Keratinocyte (primary cell): ENCODE measurements at regions not wholly inside any gene's neighbourhood (a gene's known extent, or its start where the extent isn't known, plus 50 kb on each side); places are given as distances from the start of the nearest gene placed in this dataset.
A peak's percentile ranks its signal among the peaks of the same experiment; 100 is the strongest.

Source experiments
- DNase-seq: peaks from one replicate; pipeline ENCODE4 v3.0.0-alpha.2; 2011; ENCODE audit warnings: low read depth, missing footprints, low spot score
- FAIRE-seq: peaks from 2 replicates; lab custom pipeline; 2011; peaks lifted over from hg19 to GRCh38; lab: Jason Lieb, UNC
- H2AFZ ChIP-seq: 2 replicates; pipeline ENCODE4 v1.6.0; 2012; ENCODE audit warnings: low read length, control low read depth, inconsistent platforms; ENCODE audit not compliant: control insufficient read depth
- H3K27ac ChIP-seq: 2 replicates; pipeline ENCODE4 v1.5.1; 2011; ENCODE audit warnings: low read length; ENCODE audit not compliant: control insufficient read depth, insufficient read depth
- H3K27me3 ChIP-seq: 3 replicates; pipeline ENCODE4 v1.6.0; 2011; ENCODE audit warnings: low read length; ENCODE audit not compliant: control insufficient read depth, insufficient read depth; ENCODE audit errors: extremely low read depth
- H3K36me3 ChIP-seq, 2 experiments: 2 replicates in 1 of 2; 3 replicates in 1 of 2; pipeline ENCODE4 v1.5.1; 2011; ENCODE audit warnings: low read length in 2 of 2, mild to moderate bottlenecking in 1 of 2; ENCODE audit not compliant: control insufficient read depth in 2 of 2, insufficient read depth in 2 of 2; ENCODE audit errors: extremely low read depth in 1 of 2
- H3K4me1 ChIP-seq: 3 replicates; pipeline ENCODE4 v1.5.1; 2011; ENCODE audit warnings: low read length; ENCODE audit not compliant: control insufficient read depth, insufficient read depth; ENCODE audit errors: extremely low read depth
- H3K4me2 ChIP-seq: 3 replicates; pipeline ENCODE4 v1.6.0; 2011; ENCODE audit warnings: low read depth, low read length; ENCODE audit not compliant: control insufficient read depth, insufficient read depth; ENCODE audit errors: extremely low read depth
- H3K4me3 ChIP-seq, 3 experiments: fragments of 200-600 bp in 1 of 3; sonication (generic) in 1 of 3; 2 replicates in 2 of 3; 3 replicates in 1 of 3; pipeline ENCODE4 v1.5.1; 2011 to 2016; ENCODE audit warnings: low read length in 3 of 3, mild to moderate bottlenecking in 3 of 3, control low read depth in 2 of 3, inconsistent platforms in 1 of 3, low read depth in 1 of 3, mixed read lengths in 1 of 3, mixed run types in 1 of 3, moderate library complexity in 1 of 3; ENCODE audit not compliant: control insufficient read depth in 2 of 3, insufficient read depth in 2 of 3; ENCODE audit errors: extremely low read depth in 1 of 3
- H3K79me2 ChIP-seq: 2 replicates; pipeline ENCODE4 v1.6.0; 2012; ENCODE audit warnings: low read length; ENCODE audit not compliant: control insufficient read depth, insufficient read depth
- H3K9ac ChIP-seq: 3 replicates; pipeline ENCODE4 v1.6.0; 2011; ENCODE audit warnings: low read length; ENCODE audit not compliant: control insufficient read depth, insufficient read depth; ENCODE audit errors: extremely low read depth
- H3K9me1 ChIP-seq: 3 replicates; pipeline ENCODE4 v1.6.0; 2011; ENCODE audit warnings: low read length; ENCODE audit not compliant: control insufficient read depth, insufficient read depth; ENCODE audit errors: extremely low read depth
- H3K9me3 ChIP-seq: 2 replicates; pipeline ENCODE4 v1.5.1; 2012; ENCODE audit warnings: low read depth, low read length; ENCODE audit not compliant: control insufficient read depth
- H4K20me1 ChIP-seq: 3 replicates; pipeline ENCODE4 v1.6.0; 2011; ENCODE audit warnings: low read length; ENCODE audit not compliant: control insufficient read depth, insufficient read depth; ENCODE audit errors: extremely low read depth
- EZH2 ChIP-seq: IDR thresholded peaks from one replicate; pipeline ENCODE4 v1.6.1; 2012; ENCODE audit warnings: inconsistent platforms, mild to moderate bottlenecking, low read length, moderate library complexity
- dilution Hi-C: fragments of 300-500 bp; cut with MboI; formaldehyde crosslinking; loops from one replicate; pipeline ENCODE4 v1.7.0; 2020; ENCODE audit warnings: low sequenced_read_pairs; ENCODE audit not compliant: extremely low pct_ligation_motif_present
- TF ChIP-seq, protein P1 (sequence below), 3 experiments: IDR thresholded peaks in 1 of 3; conservative IDR thresholded peaks in 1 of 3; optimal IDR thresholded peaks in 1 of 3; 2 replicates in 2 of 3; 3 replicates in 1 of 3; pipeline versions ENCODE3 to v1.5.1; 2011; ENCODE audit warnings: low read length in 3 of 3, mild to moderate bottlenecking in 3 of 3, moderate library complexity in 2 of 3, control low read depth in 1 of 3, inconsistent platforms in 1 of 3; ENCODE audit not compliant: insufficient read depth in 2 of 3; ENCODE audit errors: extremely low read depth in 1 of 3

DNA sequence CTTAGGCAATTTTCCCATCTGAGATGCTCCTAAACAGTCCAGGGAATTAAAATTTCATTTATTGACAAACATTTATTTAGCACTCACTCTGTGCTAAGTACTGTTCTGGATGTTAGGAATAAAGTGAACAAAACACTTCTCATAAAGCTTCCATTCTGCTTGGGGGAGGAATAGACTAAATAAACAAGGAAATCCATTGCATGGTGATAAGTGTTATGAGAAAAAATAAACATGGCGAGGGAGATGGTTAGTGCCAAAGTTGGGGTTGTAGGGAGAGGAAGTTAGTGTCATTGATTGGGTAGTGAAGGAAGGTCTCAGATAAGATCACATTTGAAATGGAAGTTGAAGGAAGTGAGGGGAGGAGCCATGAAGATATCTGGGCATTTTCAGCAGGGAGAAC lies 72.2 kb upstream of the CES5A start:
- H3K27me3 ChIP-seq, result peaks cover 12% of the 10 kb centered on the region
- dilution Hi-C loops, result no loop called here

DNA sequence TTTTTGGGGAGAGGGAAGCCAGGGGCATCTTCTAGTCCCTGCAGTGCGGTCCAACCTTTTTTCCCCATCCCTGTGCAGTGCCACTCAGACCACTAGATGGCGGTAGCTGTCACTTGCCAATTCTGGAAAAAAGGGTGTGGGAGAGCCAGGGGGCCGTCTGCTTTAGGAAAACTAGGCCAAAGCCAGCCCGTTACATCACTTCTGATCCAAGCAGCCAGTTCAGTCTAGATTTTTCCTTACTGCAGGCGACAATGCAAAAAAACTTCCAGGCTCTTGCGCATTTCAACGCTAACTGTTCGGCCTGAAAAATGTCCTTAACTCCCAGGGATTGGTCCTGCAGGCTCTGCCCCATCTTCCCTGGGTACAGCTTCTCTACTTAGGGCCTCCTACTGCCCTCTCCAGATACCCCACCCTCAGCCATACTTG lies 69.2 kb upstream of the CES5A start:
- Histone ChIP-seq H3K36me3 (no peaks in the 10 kb centered on the region), H3K4me2 (no peak overlapping the region), H3K9me1 (no peaks in the 10 kb centered on the region), H4K20me1 (no peaks in the 10 kb centered on the region), H3K9ac (no peak overlapping the region), H3K27ac (no peak overlapping the region), H3K27me3 (peaks cover 12% of the 10 kb centered on the region), H3K9me3 (no peaks in the 10 kb centered on the region), H3K4me1 (peaks cover 3% of the 10 kb centered on the region), H3K4me3 (no peak overlapping the region), H2AFZ (no peak overlapping the region), H3K79me2 (no peaks in the 10 kb centered on the region)
- DNase-seq (peak; percentile 9), FAIRE-seq (no peak)
- TF ChIP-seq EZH2, result no peak
- TF ChIP-seq, protein P1, sequence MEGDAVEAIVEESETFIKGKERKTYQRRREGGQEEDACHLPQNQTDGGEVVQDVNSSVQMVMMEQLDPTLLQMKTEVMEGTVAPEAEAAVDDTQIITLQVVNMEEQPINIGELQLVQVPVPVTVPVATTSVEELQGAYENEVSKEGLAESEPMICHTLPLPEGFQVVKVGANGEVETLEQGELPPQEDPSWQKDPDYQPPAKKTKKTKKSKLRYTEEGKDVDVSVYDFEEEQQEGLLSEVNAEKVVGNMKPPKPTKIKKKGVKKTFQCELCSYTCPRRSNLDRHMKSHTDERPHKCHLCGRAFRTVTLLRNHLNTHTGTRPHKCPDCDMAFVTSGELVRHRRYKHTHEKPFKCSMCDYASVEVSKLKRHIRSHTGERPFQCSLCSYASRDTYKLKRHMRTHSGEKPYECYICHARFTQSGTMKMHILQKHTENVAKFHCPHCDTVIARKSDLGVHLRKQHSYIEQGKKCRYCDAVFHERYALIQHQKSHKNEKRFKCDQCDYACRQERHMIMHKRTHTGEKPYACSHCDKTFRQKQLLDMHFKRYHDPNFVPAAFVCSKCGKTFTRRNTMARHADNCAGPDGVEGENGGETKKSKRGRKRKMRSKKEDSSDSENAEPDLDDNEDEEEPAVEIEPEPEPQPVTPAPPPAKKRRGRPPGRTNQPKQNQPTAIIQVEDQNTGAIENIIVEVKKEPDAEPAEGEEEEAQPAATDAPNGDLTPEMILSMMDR (optimal IDR thresholded peaks at IDR 0.05 in 1 of 3, IDR thresholded peaks at IDR 0.05 in 1 of 3, conservative IDR thresholded peaks at IDR 0.05 in 1 of 3; ENCODE audit: extremely low read depth in 1 of 3, insufficient read depth in 2 of 3, low read length in 3 of 3), result peak; percentile 90 to 97 (median 92)
- dilution Hi-C loops, result no loop called here

More for the DNA sequence above, 72.2 kb upstream of the CES5A start:
- DNase-seq (no peak), FAIRE-seq (no peak)
- Histone ChIP-seq H3K27ac (no peak overlapping the region), H3K4me2 (no peak overlapping the region), H3K4me3 (no peak overlapping the region), H3K9ac (no peak overlapping the region), H3K9me3 (no peaks in the 10 kb centered on the region), H3K79me2 (no peaks in the 10 kb centered on the region), H4K20me1 (no peaks in the 10 kb centered on the region), H3K4me1 (peaks cover 6% of the 10 kb centered on the region), H3K9me1 (no peaks in the 10 kb centered on the region), H3K36me3 (no peaks in the 10 kb centered on the region), H2AFZ (no peak overlapping the region)
- TF ChIP-seq, protein P1 (optimal IDR thresholded peaks at IDR 0.05 in 1 of 3, IDR thresholded peaks at IDR 0.05 in 1 of 3, conservative IDR thresholded peaks at IDR 0.05 in 1 of 3; ENCODE audit: extremely low read depth in 1 of 3, insufficient read depth in 2 of 3, low read length in 3 of 3), result no peak
- no peak for TF ChIP-seq EZH2
